Stimulated activated CD4-positive, alpha-beta T cell treated with anti-CD3 and anti-CD28 coated beads, Interleukin-2, amount 100 ng/mL, for 48 hours (primary cell): ENCODE measurements at regions not wholly inside any gene's neighbourhood (a gene's known extent, or its start where the extent isn't known, plus 50 kb on each side); places are given as distances from the start of the nearest gene placed in this dataset.
"Not testable (repeated sequence)": the region's sequence is repeated elsewhere in the genome, so short reads cannot be mapped to it uniquely, and the experiment has no call there.

Source experiments
- DNase-seq, 2 donors: peaks; one replicate each; pipeline ENCODE4 v3.0.0-alpha.2; 2020

- no peak for DNase-seq
Measured at GRCh38 chr1:38746941-38747600, 112.5 kb downstream of the RRAGC start.

GRCh38 chr1:38746402-38746935, 113.1 kb downstream of the RRAGC start:
- no peak for DNase-seq

GRCh38 chr1:38745476-38746401, 113.8 kb downstream of the RRAGC start:
- DNase-seq, result no peak

DNA sequence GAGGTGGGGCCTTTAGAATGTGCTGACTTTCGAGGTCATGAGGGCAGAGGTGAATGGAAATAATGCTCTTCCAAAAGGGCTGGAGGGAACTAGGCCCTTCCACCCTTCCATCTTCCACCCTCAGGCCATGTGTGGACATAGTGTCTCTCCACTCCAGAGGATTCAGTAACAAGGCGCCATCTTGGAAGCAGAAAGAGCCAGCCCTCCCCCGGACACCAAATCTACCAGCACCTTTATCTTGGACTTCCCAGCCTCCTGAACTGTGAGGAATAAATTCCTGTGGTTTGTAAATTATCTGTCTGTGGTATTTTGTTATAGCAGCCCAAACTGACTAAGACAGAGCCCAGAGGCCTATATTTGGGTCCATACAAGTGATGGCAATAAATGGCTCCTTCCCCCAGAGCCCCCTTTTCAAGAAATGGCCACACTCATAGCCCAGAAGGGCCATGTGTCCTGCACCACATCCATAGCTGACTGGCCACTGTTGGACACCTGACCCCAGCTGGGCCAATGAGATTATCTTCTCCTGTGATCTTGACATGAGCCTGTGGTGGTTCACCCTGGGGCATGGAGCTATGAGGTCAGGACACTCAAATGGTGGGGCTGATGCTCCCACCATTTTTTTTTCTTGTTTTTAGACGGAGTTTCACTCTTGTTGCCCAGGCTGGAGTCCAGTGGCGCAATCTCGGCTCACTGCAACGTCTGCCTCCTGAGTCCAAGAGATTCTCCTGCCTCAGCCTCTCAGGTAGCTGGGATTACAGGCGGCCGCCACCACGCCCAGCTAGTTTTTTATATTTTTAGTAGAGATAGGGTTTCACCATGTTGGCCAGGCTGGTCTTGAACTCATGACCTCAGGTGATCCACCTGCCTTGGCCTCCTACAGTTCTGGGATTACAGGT, 114.9 kb downstream of the RRAGC start:
- DNase-seq, result no peak

- no peak for DNase-seq
Measured at GRCh38 chr1:38743184-38743583, 116.4 kb downstream of the RRAGC start.

DNA sequence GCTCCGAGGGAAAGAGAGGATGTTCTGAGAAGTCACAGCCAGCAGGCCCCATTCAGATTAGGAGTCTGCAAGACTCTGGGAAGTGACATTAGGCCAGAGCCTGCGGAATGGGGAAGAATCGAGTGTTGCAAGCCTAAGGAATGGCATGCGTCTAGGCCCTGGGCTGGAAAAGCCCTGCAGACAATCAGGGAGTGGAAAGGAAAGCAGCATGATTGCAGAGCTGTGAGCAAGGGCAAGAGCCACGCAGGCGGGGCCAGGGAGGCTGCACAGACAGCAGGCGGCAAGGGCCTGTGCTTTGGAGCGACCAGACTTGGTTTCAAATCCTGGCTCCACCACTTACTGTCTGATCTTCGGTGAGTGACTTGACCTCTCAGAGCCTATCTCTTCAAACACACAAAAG, 118.2 kb downstream of the RRAGC start:
- no peak for DNase-seq

- DNase-seq, result no peak
Measured at GRCh38 chr1:38740487-38740886, 119.1 kb downstream of the RRAGC start.

- DNase-seq, result no peak
Measured at GRCh38 chr1:38738207-38738606, 121.4 kb downstream of the RRAGC start.

DNA sequence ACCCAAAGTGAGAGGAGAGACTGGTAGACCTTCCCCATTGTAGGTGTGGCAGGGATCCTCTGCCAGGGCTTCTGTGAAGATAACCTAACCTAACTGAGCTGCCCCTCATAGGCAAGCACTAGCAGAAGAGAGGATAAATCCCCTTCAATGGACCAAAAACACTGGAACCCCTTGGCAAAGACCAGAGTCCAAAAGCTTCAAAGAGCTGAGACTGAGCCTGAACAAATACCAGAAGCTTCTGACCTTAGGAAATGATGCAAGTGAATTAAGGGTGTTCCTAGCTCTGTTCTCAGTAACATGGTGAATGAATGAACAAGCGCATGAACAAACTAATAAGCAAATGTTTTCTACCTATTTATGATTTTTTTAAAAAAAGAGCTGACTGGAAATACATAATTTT, 123.2 kb downstream of the RRAGC start:
- no peak for DNase-seq

- DNase-seq, result no peak
Measured at GRCh38 chr1:38735651-38736161, 123.9 kb downstream of the RRAGC start.

GRCh38 chr1:38733761-38734160, 125.8 kb downstream of the RRAGC start:
- no peak for DNase-seq

DNA sequence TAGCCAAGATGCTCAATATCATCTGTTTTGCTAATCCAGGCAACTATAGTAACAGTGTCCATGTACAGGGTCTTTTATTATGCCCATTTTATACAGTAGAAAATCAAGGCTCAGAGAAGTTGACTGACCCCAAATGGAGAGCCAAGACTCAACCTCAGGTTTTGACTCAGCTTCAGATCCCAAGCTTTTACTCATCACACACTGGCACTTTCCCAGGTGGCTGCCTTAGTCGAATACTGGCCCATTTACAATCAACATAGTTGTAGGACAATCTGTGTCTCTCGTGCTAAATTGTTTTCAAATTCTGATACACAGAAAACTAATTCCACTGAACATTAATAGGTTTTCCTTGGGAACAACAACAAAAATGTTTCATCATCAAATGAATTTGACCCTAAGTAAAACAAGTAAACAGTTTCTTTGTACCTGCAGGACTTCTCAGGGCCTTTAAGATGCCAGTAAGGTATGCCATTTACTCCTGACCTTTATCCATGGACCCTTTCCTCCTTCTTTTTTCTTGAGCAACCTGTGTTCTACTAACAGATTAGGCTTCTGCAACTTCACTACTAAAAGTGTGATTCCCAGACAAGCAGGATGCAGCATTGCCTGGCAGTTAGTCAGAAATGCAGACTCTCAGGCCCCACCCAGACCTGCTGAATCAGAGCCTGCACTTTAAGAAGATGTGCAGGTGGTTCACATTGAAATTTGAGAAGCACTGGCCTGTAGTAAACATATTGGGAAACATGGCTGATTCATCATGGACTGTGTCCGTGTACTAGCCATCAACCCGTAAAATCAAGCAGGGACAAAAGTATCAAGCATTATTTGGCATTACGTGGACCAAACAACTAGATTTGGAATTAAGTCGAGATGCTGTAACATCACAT, 128.8 kb downstream of the RRAGC start:
- DNase-seq, result no peak

DNA sequence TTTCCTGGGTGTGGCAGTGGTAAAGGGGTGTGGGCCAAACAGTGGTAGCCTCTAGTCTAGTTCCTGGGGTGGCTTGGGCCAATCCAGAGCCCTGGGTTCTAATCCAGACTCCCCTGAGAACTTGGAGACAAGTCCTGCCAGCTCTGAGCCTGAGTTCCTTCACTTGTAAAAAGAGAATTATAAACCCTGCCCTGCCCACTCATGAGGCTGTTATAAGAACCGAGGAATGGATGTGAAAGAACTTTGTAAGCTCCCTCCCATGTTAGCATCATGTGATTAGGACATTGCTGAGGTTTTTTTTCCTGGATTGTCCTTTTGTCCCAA, 131.0 kb downstream of the RRAGC start:
- no peak for DNase-seq

- no peak for DNase-seq
Measured at GRCh38 chr1:38727684-38728584, 131.6 kb downstream of the RRAGC start.

- DNase-seq, result not testable (repeated sequence)
Measured at GRCh38 chr1:38725321-38725961, 134.1 kb downstream of the RRAGC start.

DNA sequence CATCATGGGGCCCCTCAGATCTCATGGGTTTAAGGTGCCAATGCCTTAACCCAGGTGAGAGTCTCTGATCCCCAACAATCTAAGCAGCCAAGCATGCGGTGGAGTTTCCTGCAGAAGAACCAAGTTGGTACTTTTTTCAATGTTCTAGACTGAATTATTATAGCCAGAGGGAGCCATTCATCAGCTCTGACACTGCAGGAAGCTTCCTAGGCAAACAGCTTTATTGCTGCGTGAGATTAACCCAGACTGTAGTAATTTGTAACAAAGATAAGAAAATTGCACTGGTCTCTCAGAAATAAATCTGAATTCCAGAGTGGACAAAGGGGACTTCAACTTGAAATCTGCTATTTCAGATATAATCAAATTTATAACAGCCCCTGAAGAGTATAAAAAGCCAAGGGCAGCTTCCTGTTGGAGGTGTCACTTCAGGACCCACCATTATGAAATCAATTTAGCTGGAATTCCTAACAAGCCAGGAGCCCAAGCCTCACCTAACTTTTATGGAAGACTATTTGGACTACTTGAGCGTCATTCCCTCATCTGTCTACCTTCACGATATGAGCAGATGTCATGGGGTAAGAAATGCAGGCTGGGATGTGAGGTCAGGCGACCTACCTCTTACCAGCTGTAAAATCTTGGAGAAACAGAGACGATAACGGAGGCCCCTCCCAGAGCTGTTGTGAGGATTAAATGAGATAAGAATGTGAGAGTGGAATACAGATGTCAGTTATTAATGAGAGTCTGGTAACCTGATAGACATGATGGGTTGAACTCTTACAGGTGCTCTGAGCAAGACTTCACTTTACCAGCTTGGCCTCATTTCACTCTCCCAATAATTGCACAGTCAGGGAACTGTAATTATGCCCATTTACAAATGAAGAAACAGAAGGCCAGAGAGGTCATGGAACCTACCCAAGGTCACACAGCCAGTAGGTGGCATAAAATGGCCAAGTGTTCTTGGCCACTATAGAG, 135.1 kb downstream of the RRAGC start:
- no peak for DNase-seq

- no peak for DNase-seq
Measured at GRCh38 chr1:38721816-38722215, 137.8 kb downstream of the RRAGC start.

- no peak for DNase-seq
Measured at GRCh38 chr1:38719880-38720279, 139.7 kb downstream of the RRAGC start.

- DNase-seq, result no peak
Measured at GRCh38 chr1:38718031-38718430, 141.5 kb downstream of the RRAGC start.
